Tibial nerve (tissue), 3 donors: ENCODE measurements at regions not wholly inside any gene's neighbourhood (a gene's known extent, or its start where the extent isn't known, plus 50 kb on each side); places are given as distances from the start of the nearest gene placed in this dataset.

Experiments used
- CTCF ChIP-seq, 5 experiments: fragments of 200-600 bp in 3 of 5; fragments of 450-650 bp in 2 of 5; sonication (generic) in 3 of 5; IDR thresholded peaks; one replicate each; pipeline ENCODE4 v1.5.1; 2016 to 2019; ENCODE audit warnings: antibody characterized with exemption in 5 of 5, mild to moderate bottlenecking in 3 of 5, moderate library complexity in 2 of 5
- POLR2A ChIP-seq, 2 donors: fragments of 450-650 bp; IDR thresholded peaks; one replicate each; pipeline ENCODE4 v1.6.1; 2017; ENCODE audit warnings: antibody characterized with exemption in 2 of 2, mild to moderate bottlenecking in 2 of 2, moderate library complexity in 2 of 2

GRCh38 chr2:228433721-228434120, 252.2 kb upstream of the SPHKAP start:
- TF ChIP-seq CTCF (IDR thresholded peaks at IDR 0.05): no peak
- TF ChIP-seq POLR2A (IDR thresholded peaks at IDR 0.05): no peak
